Tibial artery (tissue), 4 donors: ENCODE measurements at regions not wholly inside any gene's neighbourhood (a gene's known extent, or its start where the extent isn't known, plus 50 kb on each side); places are given as distances from the start of the nearest gene placed in this dataset.

Experiments
- DNase-seq, 2 donors: peaks; one replicate each; pipeline ENCODE4 v3.0.0-alpha.2; 2019
- H3K27ac ChIP-seq, 2 donors: fragments of 200-600 bp; sonication (generic) in 1 of 2; 1 replicate in 1 of 2; 2 replicates in 1 of 2; pipeline ENCODE4 v1.5.1; 2018 to 2019; ENCODE audit warnings: mild to moderate bottlenecking in 1 of 2
- H3K27me3 ChIP-seq, 2 donors: fragments of 200-600 bp; sonication (generic) in 1 of 2; one replicate each; pipeline versions ENCODE4 v1.5.1 to v1.6.0; 2016 to 2019
- H3K36me3 ChIP-seq, 3 donors: fragments of 200-600 bp; sonication (generic) in 2 of 3; one replicate each; pipeline ENCODE4 v1.5.1; 2016 to 2019; ENCODE audit warnings: mild to moderate bottlenecking in 2 of 3
- H3K4me1 ChIP-seq, 4 donors: fragments of 200-600 bp; sonication (generic) in 2 of 4; 1 replicate in 3 of 4; 2 replicates in 1 of 4; pipeline ENCODE4 v1.5.1; 2016 to 2019
- H3K4me3 ChIP-seq, 2 donors: fragments of 200-600 bp; sonication (generic) in 1 of 2; 1 replicate in 1 of 2; 2 replicates in 1 of 2; pipeline ENCODE4 v1.5.1; 2018 to 2019; ENCODE audit warnings: mild to moderate bottlenecking in 2 of 2
- H3K9me3 ChIP-seq, 3 donors: fragments of 200-600 bp; sonication (generic) in 1 of 3; one replicate each; pipeline ENCODE4 v1.5.1; 2016 to 2019
- CTCF ChIP-seq, 2 experiments: fragments of 200-600 bp in 1 of 2; fragments of 450-650 bp in 1 of 2; IDR thresholded peaks; one replicate each; pipeline ENCODE4 v1.5.1; 2017 to 2019; ENCODE audit warnings: antibody characterized with exemption in 2 of 2, mild to moderate bottlenecking in 1 of 2, moderate library complexity in 1 of 2
- intact Hi-C: fragments of 100-400 bp; cut with DNase I; formaldehyde crosslinking; loops from one replicate; pipeline ENCODE4 v1.15.0; 2023; ENCODE audit warnings: low total_unique reads

GRCh38 chr2:104056451-104056850 is 797.5 kb upstream of the POU3F3 start:
- DNase-seq, result no peak
- H3K27me3 ChIP-seq, result no peaks in the 10 kb centered on the region
- no peak overlapping the region for H3K4me3 ChIP-seq
- H3K36me3 ChIP-seq, result no peaks in the 10 kb centered on the region
- no peaks in the 10 kb centered on the region for H3K4me1 ChIP-seq
- TF ChIP-seq CTCF (IDR thresholded peaks at IDR 0.05), result no peak
- no peak overlapping the region for H3K27ac ChIP-seq
- no peaks in the 10 kb centered on the region for H3K9me3 ChIP-seq
- intact Hi-C loops, result no loop called here

GRCh38 chr2:104068665-104069064 is 785.2 kb upstream of the POU3F3 start:
- Histone ChIP-seq H3K9me3 (no peaks in the 10 kb centered on the region), H3K4me3 (no peak overlapping the region), H3K27me3 (no peaks in the 10 kb centered on the region), H3K27ac (no peak overlapping the region), H3K4me1 (no peaks in the 10 kb centered on the region), H3K36me3 (no peaks in the 10 kb centered on the region)
- TF ChIP-seq CTCF (IDR thresholded peaks at IDR 0.05), result no peak
- DNase-seq, result no peak
- intact Hi-C loops, result no loop called here

- no peak for TF ChIP-seq CTCF (IDR thresholded peaks at IDR 0.05)
- Histone ChIP-seq H3K4me1 (no peaks in the 10 kb centered on the region), H3K4me3 (no peak overlapping the region), H3K36me3 (no peaks in the 10 kb centered on the region), H3K9me3 (no peaks in the 10 kb centered on the region), H3K27me3 (no peaks in the 10 kb centered on the region), H3K27ac (no peak overlapping the region)
- intact Hi-C loops, result no loop called here
- DNase-seq, result no peak
Observed at GRCh38 chr2:104077573-104077972, 776.3 kb upstream of the POU3F3 start.

GRCh38 chr2:104078431-104079157 is 775.3 kb upstream of the POU3F3 start:
- H3K4me3 ChIP-seq, result no peak overlapping the region
- H3K36me3 ChIP-seq, result no peaks in the 10 kb centered on the region
- DNase-seq, result no peak
- no peaks in the 10 kb centered on the region for H3K4me1 ChIP-seq
- no peaks in the 10 kb centered on the region for H3K27me3 ChIP-seq
- no peak overlapping the region for H3K27ac ChIP-seq
- intact Hi-C loops, result no loop called here
- no peaks in the 10 kb centered on the region for H3K9me3 ChIP-seq
- no peak for TF ChIP-seq CTCF (IDR thresholded peaks at IDR 0.05)

GRCh38 chr2:104088745-104089144 is 765.2 kb upstream of the POU3F3 start:
- no peak for TF ChIP-seq CTCF (IDR thresholded peaks at IDR 0.05)
- Histone ChIP-seq H3K27me3 (no peaks in the 10 kb centered on the region), H3K36me3 (no peaks in the 10 kb centered on the region), H3K9me3 (no peaks in the 10 kb centered on the region), H3K4me3 (no peak overlapping the region), H3K27ac (no peak overlapping the region), H3K4me1 (no peaks in the 10 kb centered on the region)
- no peak for DNase-seq
- intact Hi-C loops, result no loop called here

GRCh38 chr2:104090407-104090806 is 763.5 kb upstream of the POU3F3 start:
- DNase-seq, result no peak
- intact Hi-C loops, result no loop called here
- no peaks in the 10 kb centered on the region for H3K4me1 ChIP-seq
- no peaks in the 10 kb centered on the region for H3K36me3 ChIP-seq
- H3K27me3 ChIP-seq, result no peaks in the 10 kb centered on the region
- no peak overlapping the region for H3K27ac ChIP-seq
- H3K9me3 ChIP-seq, result no peaks in the 10 kb centered on the region
- no peak for TF ChIP-seq CTCF (IDR thresholded peaks at IDR 0.05)
- no peak overlapping the region for H3K4me3 ChIP-seq
